AG10803 (cell line): ENCODE measurements at regions not wholly inside any gene's neighbourhood (a gene's known extent, or its start where the extent isn't known, plus 50 kb on each side); places are given as distances from the start of the nearest gene placed in this dataset.
A peak's percentile ranks its signal among the peaks of the same experiment; 100 is the strongest.
"Not testable (repeated sequence)": the region's sequence is repeated elsewhere in the genome, so short reads cannot be mapped to it uniquely, and the experiment has no call there.

Experiments
- DNase-seq: peaks from one replicate; pipeline ENCODE4 v3.0.0; 2010; ENCODE audit warnings: low read depth
- H3K4me3 ChIP-seq: 2 replicates; pipeline ENCODE4 v1.5.1; 2011; ENCODE audit warnings: mild to moderate bottlenecking, low read length, control low read depth
- TF ChIP-seq, protein P1 (sequence below): conservative IDR thresholded peaks from 2 replicates; pipeline ENCODE4 v1.5.1; 2011; ENCODE audit warnings: mild to moderate bottlenecking, low read length, control low read depth, inconsistent platforms

DNA sequence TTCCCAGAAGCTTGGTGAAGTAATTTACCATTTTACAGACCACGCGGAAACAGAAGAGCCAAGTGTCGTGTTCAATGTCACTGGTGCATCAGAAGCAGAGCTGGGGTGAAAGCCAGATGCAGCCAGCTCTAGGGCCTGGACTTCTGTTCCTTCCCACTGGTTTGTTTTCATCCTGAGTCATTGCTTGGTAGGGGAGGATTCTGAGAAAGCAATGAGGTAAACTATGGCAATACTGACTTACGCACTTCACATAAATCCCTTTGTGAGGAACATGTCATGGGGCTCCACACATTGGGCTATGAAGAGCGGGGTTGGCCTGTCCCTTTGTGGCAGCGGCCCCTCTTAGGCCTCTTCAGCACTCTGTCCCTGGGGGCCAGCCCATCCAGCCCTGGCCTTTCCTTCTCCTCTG lies 52.4 kb upstream of the RBFOX2 start:
- TF ChIP-seq, protein P1, sequence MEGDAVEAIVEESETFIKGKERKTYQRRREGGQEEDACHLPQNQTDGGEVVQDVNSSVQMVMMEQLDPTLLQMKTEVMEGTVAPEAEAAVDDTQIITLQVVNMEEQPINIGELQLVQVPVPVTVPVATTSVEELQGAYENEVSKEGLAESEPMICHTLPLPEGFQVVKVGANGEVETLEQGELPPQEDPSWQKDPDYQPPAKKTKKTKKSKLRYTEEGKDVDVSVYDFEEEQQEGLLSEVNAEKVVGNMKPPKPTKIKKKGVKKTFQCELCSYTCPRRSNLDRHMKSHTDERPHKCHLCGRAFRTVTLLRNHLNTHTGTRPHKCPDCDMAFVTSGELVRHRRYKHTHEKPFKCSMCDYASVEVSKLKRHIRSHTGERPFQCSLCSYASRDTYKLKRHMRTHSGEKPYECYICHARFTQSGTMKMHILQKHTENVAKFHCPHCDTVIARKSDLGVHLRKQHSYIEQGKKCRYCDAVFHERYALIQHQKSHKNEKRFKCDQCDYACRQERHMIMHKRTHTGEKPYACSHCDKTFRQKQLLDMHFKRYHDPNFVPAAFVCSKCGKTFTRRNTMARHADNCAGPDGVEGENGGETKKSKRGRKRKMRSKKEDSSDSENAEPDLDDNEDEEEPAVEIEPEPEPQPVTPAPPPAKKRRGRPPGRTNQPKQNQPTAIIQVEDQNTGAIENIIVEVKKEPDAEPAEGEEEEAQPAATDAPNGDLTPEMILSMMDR: no peak
- DNase-seq: peak; percentile 88
- no peak overlapping the region for H3K4me3 ChIP-seq

DNA sequence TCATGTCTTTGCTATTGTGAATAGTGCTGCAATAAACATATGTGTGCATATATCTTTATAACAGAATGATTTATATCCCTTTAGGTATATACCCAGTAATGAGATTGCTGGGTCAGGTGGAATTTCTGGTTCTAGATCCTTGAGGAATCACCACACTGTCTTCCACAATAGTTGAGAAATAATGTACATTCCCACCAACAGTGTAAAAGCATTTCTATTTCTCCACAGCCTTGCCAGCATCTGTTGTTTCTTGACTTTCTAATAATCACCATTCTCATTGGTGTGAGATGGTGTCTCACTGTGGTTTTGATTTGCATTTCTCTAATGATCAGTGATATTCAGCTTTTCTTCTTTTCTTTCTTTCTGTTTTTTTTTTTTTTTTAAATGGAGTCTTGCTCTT lies 51.7 kb upstream of the RBFOX2 start:
- DNase-seq, H3K4me3 ChIP-seq: not testable (repeated sequence)

DNA sequence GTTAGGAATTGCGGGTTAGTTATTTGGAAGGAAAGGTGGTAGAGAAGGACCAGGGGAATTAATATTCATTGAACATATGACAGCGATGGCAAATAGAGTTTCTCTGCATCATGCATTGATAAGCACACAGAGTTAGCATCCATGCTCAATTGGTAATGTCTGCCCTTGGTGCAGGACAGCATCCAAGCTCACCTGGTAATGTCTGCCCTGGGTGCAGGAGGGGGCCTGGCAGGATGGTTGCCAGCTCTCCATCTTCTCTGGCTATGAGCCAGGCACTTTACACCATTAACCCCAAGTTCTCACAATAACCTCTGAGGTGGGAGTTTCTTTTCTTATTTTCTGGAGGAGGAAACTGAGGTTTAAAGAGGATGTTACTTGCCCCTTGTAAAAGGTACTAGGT lies 50.4 kb upstream of the RBFOX2 start:
- TF ChIP-seq, protein P1: no peak
- H3K4me3 ChIP-seq: no peak overlapping the region
- no peak for DNase-seq
